OCI-LY1 (cell line): ENCODE measurements at regions not wholly inside any gene's neighbourhood (a gene's known extent, or its start where the extent isn't known, plus 50 kb on each side); places are given as distances from the start of the nearest gene placed in this dataset.
"Not testable (repeated sequence)": the region's sequence is repeated elsewhere in the genome, so short reads cannot be mapped to it uniquely, and the experiment has no call there.

ENCODE experiments used
- H2AFZ ChIP-seq: fragments of 200-600 bp; sonication (generic), shearing (Covaris generic); 2 replicates; pipeline ENCODE4 v1.6.0; 2014; ENCODE audit warnings: antibody characterized with exemption, mild to moderate bottlenecking, low read length
- H3F3A ChIP-seq: fragments of 200-600 bp; sonication (generic), shearing (Covaris generic); 2 replicates; pipeline ENCODE4 v1.6.0; 2014; ENCODE audit warnings: mild to moderate bottlenecking, antibody characterized with exemption, low read length, moderate library complexity; ENCODE audit not compliant: insufficient read depth
- H3K27ac ChIP-seq: fragments of 200-600 bp; sonication (generic); 2 replicates; pipeline ENCODE4 v1.5.1; 2014; ENCODE audit warnings: low read length, mixed run types, mild to moderate bottlenecking, low read depth; ENCODE audit not compliant: poor library complexity, severe bottlenecking
- H3K27me3 ChIP-seq: fragments of 200-600 bp; sonication (generic); 2 replicates; pipeline ENCODE4 v1.6.0; 2014; ENCODE audit warnings: antibody characterized with exemption, mild to moderate bottlenecking, low read length, moderate library complexity; ENCODE audit not compliant: insufficient read depth
- H3K36me3 ChIP-seq: fragments of 200-600 bp; sonication (generic); 2 replicates; pipeline ENCODE4 v1.6.1; 2014; ENCODE audit warnings: mild to moderate bottlenecking, antibody characterized with exemption, low read length, moderate library complexity, mixed read lengths; ENCODE audit not compliant: insufficient read depth
- H3K4me1 ChIP-seq: fragments of 200-600 bp; sonication (generic); 2 replicates; pipeline ENCODE4 v1.5.1; 2014; ENCODE audit warnings: mild to moderate bottlenecking, low read length, moderate library complexity; ENCODE audit not compliant: insufficient read depth, severe bottlenecking
- H3K4me2 ChIP-seq: fragments of 200-600 bp; sonication (generic), shearing (Covaris generic); 2 replicates; pipeline ENCODE4 v1.6.1; 2014; ENCODE audit warnings: low read length
- H3K4me3 ChIP-seq: fragments of 200-600 bp; sonication (generic); 2 replicates; pipeline ENCODE4 v1.5.1; 2014; ENCODE audit warnings: low read length, low read depth, mild to moderate bottlenecking, mixed read lengths; ENCODE audit not compliant: poor library complexity, severe bottlenecking
- H3K79me2 ChIP-seq: fragments of 200-600 bp; shearing (Covaris generic); 2 replicates; pipeline ENCODE4 v1.6.1; 2016; ENCODE audit warnings: mixed run types, low read length, mixed read lengths; ENCODE audit not compliant: insufficient read depth
- H3K9ac ChIP-seq: fragments of 200-600 bp; sonication (generic), shearing (Covaris generic); 2 replicates; pipeline ENCODE4 v1.6.1; 2014; ENCODE audit warnings: mild to moderate bottlenecking, low read length, mixed read lengths
- H3K9me2 ChIP-seq: fragments of 200-600 bp; sonication (generic), shearing (Covaris generic); 2 replicates; pipeline ENCODE4 v1.6.1; 2014; ENCODE audit warnings: low read depth, mild to moderate bottlenecking, low read length, mixed read lengths
- H3K9me3 ChIP-seq: fragments of 200-600 bp; shearing (Covaris generic); 2 replicates; pipeline ENCODE4 v1.6.1; 2014; ENCODE audit warnings: low read length, mixed read lengths
- H4K20me1 ChIP-seq: fragments of 200-600 bp; sonication (generic), shearing (Covaris generic); 2 replicates; pipeline ENCODE4 v1.6.0; 2016; ENCODE audit warnings: mild to moderate bottlenecking, low read length; ENCODE audit not compliant: insufficient read depth
- CTCF ChIP-seq: fragments of 200-600 bp; sonication (generic), shearing (Covaris generic); IDR thresholded peaks from 2 replicates; pipeline ENCODE4 v1.5.1; 2017; ENCODE audit warnings: mild to moderate bottlenecking, antibody characterized with exemption, low read length, moderate library complexity, mixed read lengths
- EZH2 ChIP-seq: fragments of 200-600 bp; sonication (generic), shearing (Covaris generic); IDR thresholded peaks from 2 replicates; pipeline ENCODE4 v1.8.0; 2017; ENCODE audit warnings: borderline replicate concordance, mixed run types, mild to moderate bottlenecking, antibody characterized with exemption, low read length, moderate library complexity, mixed read lengths

- TF ChIP-seq CTCF (no peak), EZH2 (no peak)
- H3K4me2 ChIP-seq = no peak overlapping the region
- no peaks in the 10 kb centered on the region for H3K36me3 ChIP-seq
- H3K9ac ChIP-seq = no peak overlapping the region
- H2AFZ ChIP-seq = no peak overlapping the region
- no peak overlapping the region for H3K4me3 ChIP-seq
- no peaks in the 10 kb centered on the region for H3K9me3 ChIP-seq
- no peaks in the 10 kb centered on the region for H3K9me2 ChIP-seq
- no peaks in the 10 kb centered on the region for H3F3A ChIP-seq
- no peaks in the 10 kb centered on the region for H3K4me1 ChIP-seq
- no peaks in the 10 kb centered on the region for H3K79me2 ChIP-seq
- H4K20me1 ChIP-seq = no peaks in the 10 kb centered on the region
- H3K27ac ChIP-seq = no peak overlapping the region
- H3K27me3 ChIP-seq = no peaks in the 10 kb centered on the region
Observed at GRCh38 chr3:193174140-193174539, 66.9 kb upstream of the PLAAT1 start.

GRCh38 chr3:193179332-193180012 lies 61.5 kb upstream of the PLAAT1 start:
- H3K9me3 ChIP-seq, H2AFZ ChIP-seq, H3K27ac ChIP-seq, H3K27me3 ChIP-seq, H3K4me2 ChIP-seq, H3K9me2 ChIP-seq, H3K9ac ChIP-seq, H3F3A ChIP-seq, H3K79me2 ChIP-seq, H3K4me1 ChIP-seq, H3K36me3 ChIP-seq, H4K20me1 ChIP-seq, H3K4me3 ChIP-seq: not testable (repeated sequence)

GRCh38 chr3:193187070-193187722 lies 53.8 kb upstream of the PLAAT1 start:
- Histone ChIP-seq H3K9me3 (no peaks in the 10 kb centered on the region), H3K9ac (no peak overlapping the region), H3K27ac (no peak overlapping the region), H4K20me1 (no peaks in the 10 kb centered on the region), H3K9me2 (no peaks in the 10 kb centered on the region), H3K27me3 (no peaks in the 10 kb centered on the region), H3K4me2 (no peak overlapping the region), H2AFZ (no peak overlapping the region), H3K4me3 (no peak overlapping the region), H3K79me2 (no peaks in the 10 kb centered on the region), H3K36me3 (no peaks in the 10 kb centered on the region), H3K4me1 (no peaks in the 10 kb centered on the region), H3F3A (no peaks in the 10 kb centered on the region)
- TF ChIP-seq CTCF = no peak
